ENCODE measurements at regions not wholly inside any gene's neighbourhood (a gene's known extent, or its start where the extent isn't known, plus 50 kb on each side); places are given as distances from the start of the nearest gene placed in this dataset.

- POLR2A ChIA-PET = no interaction called here
- no peak overlapping the region for H3K27ac Mint-ChIP-seq
- H3K4me3 ChIP-seq (ENCODE audit: low read length) = no peak overlapping the region
- no peak overlapping the region for H3K27ac ChIP-seq (ENCODE audit: low read depth in 1 of 2, low read length in 2 of 2)
- H3K9me3 ChIP-seq (ENCODE audit: control insufficient read depth in 1 of 2, insufficient read depth in 1 of 2, low read length in 2 of 2) = peaks cover 0 to 18% of the 10 kb centered on the region in 2 experiments
- no peak overlapping the region for H3K4me3 Mint-ChIP-seq
- H3K36me3 Mint-ChIP-seq (ENCODE audit: low read depth) = no peaks in the 10 kb centered on the region
- CTCF ChIA-PET = no interaction called here
- ATAC-seq (ENCODE audit: poor library complexity) (no peak), DNase-seq (no peak)
- no peaks in the 10 kb centered on the region for H3K27me3 ChIP-seq (ENCODE audit: control insufficient read depth in 1 of 2, insufficient read depth in 2 of 2, low read length in 2 of 2)
- no peaks in the 10 kb centered on the region for H3K4me1 ChIP-seq (ENCODE audit: insufficient read depth, low read length)
- no peak for TF ChIP-seq CTCF (IDR thresholded peaks at IDR 0.05)
- H3K4me1 Mint-ChIP-seq (ENCODE audit: low read depth) = no peaks in the 10 kb centered on the region
- no peaks in the 10 kb centered on the region for H3K36me3 ChIP-seq (ENCODE audit: insufficient read depth, low read length)
- no peaks in the 10 kb centered on the region for H3K27me3 Mint-ChIP-seq
- peaks cover 7% of the 10 kb centered on the region for H3K9me3 Mint-ChIP-seq
- intact Hi-C loops (cut with DNase I, micrococcal nuclease) = no loop called here
Observed at GRCh38 chr2:34853646-34854045, 1254.5 kb upstream of the FAM98A start.

- Histone ChIP-seq H3K9me3 (ENCODE audit: control insufficient read depth in 1 of 2, insufficient read depth in 1 of 2, low read length in 2 of 2) (peaks cover 0 to 16% of the 10 kb centered on the region in 2 experiments), H3K27ac (ENCODE audit: low read depth in 1 of 2, low read length in 2 of 2) (no peak overlapping the region), H3K4me3 (ENCODE audit: low read length) (no peak overlapping the region), H3K27me3 (ENCODE audit: control insufficient read depth in 1 of 2, insufficient read depth in 2 of 2, low read length in 2 of 2) (no peaks in the 10 kb centered on the region), H3K4me1 (ENCODE audit: insufficient read depth, low read length) (no peaks in the 10 kb centered on the region), H3K36me3 (ENCODE audit: insufficient read depth, low read length) (no peaks in the 10 kb centered on the region)
- TF ChIP-seq CTCF (IDR thresholded peaks at IDR 0.05) = no peak
- ATAC-seq (ENCODE audit: poor library complexity) = no peak
- no peaks in the 10 kb centered on the region for H3K4me1 Mint-ChIP-seq (ENCODE audit: low read depth)
- intact Hi-C loops (cut with DNase I, micrococcal nuclease) = no loop called here
- no peak overlapping the region for H3K4me3 Mint-ChIP-seq
- no peak for DNase-seq
- CTCF ChIA-PET = no interaction called here
- H3K36me3 Mint-ChIP-seq (ENCODE audit: low read depth) = no peaks in the 10 kb centered on the region
- no peaks in the 10 kb centered on the region for H3K27me3 Mint-ChIP-seq
- H3K27ac Mint-ChIP-seq = no peak overlapping the region
- POLR2A ChIA-PET = no interaction called here
- H3K9me3 Mint-ChIP-seq = peaks cover 6% of the 10 kb centered on the region
Observed at GRCh38 chr2:34851804-34852203, 1252.7 kb upstream of the FAM98A start.

- no peak overlapping the region for H3K4me3 ChIP-seq (ENCODE audit: low read length)
- peaks cover 5% of the 10 kb centered on the region for H3K9me3 Mint-ChIP-seq
- no peak overlapping the region for H3K27ac ChIP-seq (ENCODE audit: low read depth in 1 of 2, low read length in 2 of 2)
- TF ChIP-seq CTCF (IDR thresholded peaks at IDR 0.05) = no peak
- no peak for DNase-seq
- POLR2A ChIA-PET = no interaction called here
- CTCF ChIA-PET = no interaction called here
- H3K4me1 Mint-ChIP-seq (ENCODE audit: low read depth) = no peaks in the 10 kb centered on the region
- H3K9me3 ChIP-seq (ENCODE audit: control insufficient read depth in 1 of 2, insufficient read depth in 1 of 2, low read length in 2 of 2) = peaks cover 0 to 20% of the 10 kb centered on the region in 2 experiments
- intact Hi-C loops (cut with DNase I, micrococcal nuclease) = no loop called here
- no peak overlapping the region for H3K4me3 Mint-ChIP-seq
- H3K36me3 ChIP-seq (ENCODE audit: insufficient read depth, low read length) = no peaks in the 10 kb centered on the region
- H3K27me3 ChIP-seq (ENCODE audit: control insufficient read depth in 1 of 2, insufficient read depth in 2 of 2, low read length in 2 of 2) = no peaks in the 10 kb centered on the region
- no peaks in the 10 kb centered on the region for H3K36me3 Mint-ChIP-seq (ENCODE audit: low read depth)
- no peaks in the 10 kb centered on the region for H3K4me1 ChIP-seq (ENCODE audit: insufficient read depth, low read length)
- H3K27me3 Mint-ChIP-seq = no peaks in the 10 kb centered on the region
- no peak overlapping the region for H3K27ac Mint-ChIP-seq
- no peak for ATAC-seq (ENCODE audit: poor library complexity)
Observed at GRCh38 chr2:34849827-34850226, 1250.7 kb upstream of the FAM98A start.

Data from CD4-positive, alpha-beta T cell (primary cell).